Activated CD4-positive, alpha-beta T cell treated with anti-CD3 and anti-CD28 coated beads for 4 hours (primary cell): ENCODE measurements at regions not wholly inside any gene's neighbourhood (a gene's known extent, or its start where the extent isn't known, plus 50 kb on each side); places are given as distances from the start of the nearest gene placed in this dataset.

ENCODE experiments used
- DNase-seq, 2 donors: peaks; one replicate each; pipeline ENCODE4 v3.0.0-alpha.2; 2020

GRCh38 chr2:42969231-42970150 lies 177.1 kb upstream of the HAAO start:
- no peak for DNase-seq

DNA sequence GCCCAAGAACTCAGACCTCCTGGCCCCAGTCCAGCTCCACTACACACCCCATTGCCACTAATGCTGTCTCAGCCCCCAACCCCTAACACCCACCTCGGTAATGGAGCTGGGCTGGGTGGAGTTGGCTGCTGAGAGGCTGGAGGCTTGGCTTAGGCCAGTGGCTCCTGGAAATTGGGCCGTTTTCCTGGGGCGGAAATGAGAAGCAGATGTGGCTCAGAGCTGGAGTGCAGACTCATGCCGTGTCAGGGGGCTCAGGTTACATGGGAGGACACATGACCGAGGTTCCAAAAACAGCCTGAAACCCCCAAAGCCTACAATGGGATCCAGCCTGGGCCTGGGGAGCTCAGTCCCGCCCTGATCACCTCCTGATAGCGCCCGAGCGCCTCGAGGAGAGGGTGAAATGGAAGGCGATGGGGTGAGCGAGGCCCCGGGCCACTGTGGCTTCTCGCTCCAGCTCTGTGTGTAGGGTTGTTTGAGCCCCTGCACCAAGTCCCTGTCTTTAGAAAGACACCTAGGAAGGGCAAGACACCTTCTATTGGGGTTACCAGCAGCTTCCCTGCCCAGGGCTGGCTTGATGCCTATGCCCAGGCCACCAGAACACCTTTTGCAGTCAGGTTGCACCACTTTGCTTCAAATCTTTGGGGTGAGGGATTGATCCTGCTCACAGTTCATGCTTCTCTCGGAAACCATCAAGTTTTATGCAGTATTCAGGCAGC lies 175.7 kb upstream of the HAAO start:
- DNase-seq: no peak

- no peak for DNase-seq
Observed at GRCh38 chr2:42965910-42966309, 173.5 kb upstream of the HAAO start.

- no peak for DNase-seq
Observed at GRCh38 chr2:42965196-42965595, 172.8 kb upstream of the HAAO start.

GRCh38 chr2:42964439-42965083 lies 172.2 kb upstream of the HAAO start:
- DNase-seq: no peak

- DNase-seq: no peak
Observed at GRCh38 chr2:42963452-42964068, 171.2 kb upstream of the HAAO start.

GRCh38 chr2:42962508-42962953 lies 170.1 kb upstream of the HAAO start:
- no peak for DNase-seq

- DNase-seq: no peak
Observed at GRCh38 chr2:42961961-42962360, 169.6 kb upstream of the HAAO start.

- no peak for DNase-seq
Observed at GRCh38 chr2:42961385-42961811, 169.0 kb upstream of the HAAO start.

GRCh38 chr2:42960842-42961180 lies 168.4 kb upstream of the HAAO start:
- no peak for DNase-seq

DNA sequence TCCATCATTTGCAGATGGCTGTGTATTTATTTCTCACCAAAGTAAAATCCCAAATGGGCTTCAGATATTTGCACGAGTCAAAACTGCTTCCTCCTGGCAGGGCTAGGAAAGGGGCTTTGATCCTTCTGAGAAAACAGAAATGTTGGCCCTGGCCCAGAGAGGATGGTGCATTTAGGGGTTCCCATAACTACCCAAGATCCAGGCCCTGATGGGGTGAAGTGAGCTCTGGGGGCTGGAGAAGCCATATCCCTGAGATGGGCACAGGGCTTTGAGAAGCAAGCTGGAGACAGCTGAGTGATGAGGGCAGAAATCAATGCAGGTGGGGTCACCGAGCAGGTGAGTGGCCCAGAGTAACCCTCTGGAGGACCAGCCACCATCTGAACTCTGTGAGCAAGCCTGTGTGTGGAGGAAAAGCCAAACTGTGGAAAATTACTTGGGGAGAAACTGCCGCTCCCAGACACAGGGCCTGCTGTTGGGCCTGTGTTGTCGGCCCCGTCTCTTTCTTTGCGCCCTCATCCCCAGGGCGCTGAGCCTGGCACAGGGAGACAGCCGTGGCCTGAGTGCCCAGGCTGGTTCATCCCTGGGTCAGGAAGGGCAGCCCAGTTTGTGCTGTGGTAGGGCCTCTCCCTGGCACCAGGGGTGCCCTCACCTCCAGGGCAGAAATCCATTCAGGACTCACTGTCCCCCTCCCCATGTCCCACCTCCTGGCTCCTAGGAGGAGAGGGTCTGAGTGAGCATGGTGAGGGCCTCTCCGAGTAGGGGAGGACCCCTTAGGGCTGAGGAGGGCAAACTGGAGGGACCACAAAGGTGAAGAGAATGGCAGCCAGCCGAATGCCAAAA lies 167.8 kb upstream of the HAAO start:
- DNase-seq: no peak

DNA sequence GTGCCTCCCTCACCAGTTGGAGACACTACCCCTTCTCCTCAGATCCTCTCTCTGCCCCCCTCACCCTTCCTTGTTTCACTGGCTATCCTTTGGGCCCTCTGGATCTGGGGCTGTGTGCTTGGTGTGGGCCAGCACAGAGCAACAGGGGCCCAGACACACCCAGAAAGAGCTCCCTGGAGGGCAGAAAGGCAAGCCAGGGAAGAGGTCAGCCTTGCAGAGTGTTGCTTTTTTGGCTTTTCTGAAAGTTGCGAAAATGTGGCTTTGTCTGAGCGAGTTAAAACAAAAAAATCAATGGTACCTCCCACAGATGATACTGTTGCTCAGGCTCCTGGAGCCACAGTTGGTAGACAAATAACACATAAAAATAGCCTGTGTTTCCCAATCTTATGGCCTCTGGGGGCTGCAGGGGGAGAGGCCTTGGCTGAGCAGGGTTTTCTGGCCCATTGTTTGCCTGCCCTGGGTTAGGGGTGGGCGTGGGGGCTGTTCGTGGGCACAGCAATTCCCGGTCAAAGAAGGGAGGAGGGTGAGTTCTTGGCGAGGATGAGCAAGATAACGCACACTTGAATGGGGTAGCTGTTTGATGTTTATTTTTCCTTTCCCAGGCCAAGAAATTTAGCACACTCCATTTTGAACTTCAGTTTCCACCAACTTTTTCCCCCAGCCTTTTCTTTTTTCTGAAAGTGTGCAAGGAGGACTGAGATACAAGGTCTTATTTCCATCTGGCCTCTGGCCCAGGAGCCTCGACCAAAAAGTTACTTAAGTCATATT lies 167.0 kb upstream of the HAAO start:
- no peak for DNase-seq

GRCh38 chr2:42958741-42959233 lies 166.4 kb upstream of the HAAO start:
- no peak for DNase-seq

DNA sequence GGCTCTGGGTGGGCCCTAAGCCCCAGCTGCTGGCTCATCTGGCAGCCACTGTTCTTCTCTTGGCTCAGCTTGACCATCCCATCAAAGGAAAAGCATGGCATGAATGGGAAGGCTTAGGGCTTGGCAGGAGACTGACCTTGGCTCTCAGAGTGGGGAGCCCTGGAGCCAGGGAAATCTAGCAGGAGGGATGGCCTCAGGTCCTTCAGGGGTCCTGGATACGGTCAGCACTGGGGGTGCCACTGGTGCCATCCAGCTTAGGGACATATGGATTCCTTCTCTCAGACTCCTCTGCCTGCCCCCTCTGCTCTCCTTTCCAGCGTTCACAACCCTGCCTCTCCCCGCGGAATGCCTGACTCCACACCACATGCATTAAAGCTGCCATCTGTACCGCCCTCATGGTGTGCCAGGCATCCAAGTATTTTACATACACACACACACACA lies 165.5 kb upstream of the HAAO start:
- no peak for DNase-seq

GRCh38 chr2:42957109-42957860 lies 164.9 kb upstream of the HAAO start:
- DNase-seq: no peak

DNA sequence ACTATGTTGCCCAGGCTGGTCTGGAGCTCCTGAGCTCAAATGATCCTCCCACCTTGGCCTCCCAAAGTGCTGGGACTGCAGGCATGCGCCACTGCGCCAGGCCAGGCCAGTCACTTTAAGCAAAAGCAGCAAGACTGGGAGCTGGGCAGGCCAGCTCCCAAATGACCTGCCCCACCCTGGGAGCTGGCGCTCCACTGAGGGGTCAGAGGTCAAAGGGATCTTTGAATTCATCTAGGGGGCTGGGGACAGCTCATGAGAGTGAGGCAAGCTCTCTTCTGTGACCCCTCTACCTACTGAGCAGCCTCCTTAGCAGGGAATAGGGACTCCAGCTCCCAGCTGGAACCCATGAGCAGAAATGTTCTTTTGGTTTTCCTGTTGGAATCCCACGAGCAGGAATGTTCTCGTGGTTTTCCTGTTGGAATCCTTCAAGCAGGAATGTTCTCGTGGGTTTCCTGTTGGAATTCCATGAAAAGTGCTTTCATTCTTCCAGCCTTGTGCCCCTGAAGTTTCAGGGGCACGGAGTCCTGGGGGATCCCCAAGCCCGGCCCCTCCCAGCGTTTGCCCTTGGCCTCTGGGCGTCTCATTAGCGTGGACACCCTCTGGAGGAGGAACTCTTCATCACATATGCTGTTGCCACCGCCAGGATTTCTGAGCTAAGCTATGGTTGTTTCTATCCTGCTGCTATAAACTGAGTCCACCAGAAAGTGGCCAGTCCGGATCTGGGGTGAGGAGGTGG lies 162.0 kb upstream of the HAAO start:
- no peak for DNase-seq

- no peak for DNase-seq
Observed at GRCh38 chr2:42953216-42953615, 160.8 kb upstream of the HAAO start.

- DNase-seq: no peak
Observed at GRCh38 chr2:42951263-42951938, 159.0 kb upstream of the HAAO start.

- no peak for DNase-seq
Observed at GRCh38 chr2:42949125-42949524, 156.7 kb upstream of the HAAO start.
